MCF 10A (cell line): ENCODE measurements at regions not wholly inside any gene's neighbourhood (a gene's known extent, or its start where the extent isn't known, plus 50 kb on each side); places are given as distances from the start of the nearest gene placed in this dataset.
A peak's percentile ranks its signal among the peaks of the same experiment; 100 is the strongest.

Source experiments
- BruUV-seq: library from RNA; stranded (reverse); fragments of 400-500 nt; replicated peaks from 2 replicates; lab custom pipeline; 2021; lab: Mats Ljungman, UMichigan
- CTCF ChIA-PET: fragments of 300-600 bp; sonication (Branson Sonifier 250); formaldehyde crosslinking; extraction: SDS; loops from one replicate; lab custom pipeline; 2021; ENCODE audit warnings: antibody characterized with exemption, inconsistent platforms; lab: Yijun Ruan, JAX
- POLR2A ChIA-PET: fragments of 300-600, 350-650 bp; sonication (Branson Sonifier 250); formaldehyde crosslinking; extraction: SDS; loops from one replicate; lab custom pipeline; 2020; ENCODE audit warnings: antibody characterized with exemption, inconsistent platforms; lab: Yijun Ruan, JAX
- DNase-seq: peaks from one replicate; pipeline ENCODE4 v3.0.0-alpha.2; 2018; ENCODE audit not compliant: unreplicated experiment
- H3K27ac Mint-ChIP-seq: one replicate; pipeline ENCODE4 v1.8.0; 2022; ENCODE audit warnings: mild to moderate bottlenecking, low read depth, mixed read lengths; ENCODE audit not compliant: unreplicated experiment
- H3K27me3 Mint-ChIP-seq: one replicate; pipeline ENCODE4 v1.8.0; 2022; ENCODE audit warnings: mixed read lengths; ENCODE audit not compliant: insufficient read depth, unreplicated experiment
- H3K36me3 Mint-ChIP-seq: one replicate; pipeline ENCODE4 v1.8.0; 2022; ENCODE audit warnings: mild to moderate bottlenecking, moderate library complexity, mixed read lengths; ENCODE audit not compliant: insufficient read depth, unreplicated experiment
- H3K4me1 Mint-ChIP-seq: one replicate; pipeline ENCODE4 v1.8.0; 2022; ENCODE audit warnings: mixed read lengths; ENCODE audit not compliant: insufficient read depth, unreplicated experiment
- H3K4me3 Mint-ChIP-seq: one replicate; pipeline ENCODE4 v1.8.0; 2022; ENCODE audit warnings: mild to moderate bottlenecking, moderate library complexity, mixed read lengths; ENCODE audit not compliant: unreplicated experiment
- H3K9me3 Mint-ChIP-seq: one replicate; pipeline ENCODE4 v1.8.0; 2022; ENCODE audit warnings: mixed read lengths; ENCODE audit not compliant: unreplicated experiment
- CTCF ChIP-seq: fragments of 200-600 bp; IDR thresholded peaks from one replicate; pipeline ENCODE4 v1.8.0; 2022; ENCODE audit warnings: antibody characterized with exemption, mild to moderate bottlenecking; ENCODE audit not compliant: unreplicated experiment
- intact Hi-C: fragments of 100-400 bp; cut with micrococcal nuclease; formaldehyde crosslinking; loops from 2 replicates; pipeline ENCODE4 v1.14.1; 2022

GRCh38 chr13:111423168-111423785, 102.8 kb downstream of the TEX29 start:
- CTCF ChIA-PET = interaction anchor here (0.6 to 1.4 kb wide), 2 partner anchors 15 to 30 kb away, joined by 3 read pairs; no protein-coding TSS in a partner anchor
- DNase-seq = peak; percentile 89
- H3K9me3 Mint-ChIP-seq = peaks cover 7% of the 10 kb centered on the region

GRCh38 chr13:111424134-111424533, 103.7 kb downstream of the TEX29 start:
- DNase-seq = no peak
- CTCF ChIA-PET = interaction anchor here (0.6 to 0.7 kb wide), 2 partner anchors 31 to 69 kb away, joined by 3 read pairs; no protein-coding TSS in a partner anchor

More at GRCh38 chr13:111423168-111423785, 102.8 kb downstream of the TEX29 start:
- no peak for TF ChIP-seq CTCF
- peak overlapping the region; percentile 50 for H3K4me3 Mint-ChIP-seq
- peaks cover 8% of the 10 kb centered on the region for H3K4me1 Mint-ChIP-seq
- no TSS peak for BruUV-seq
- intact Hi-C loops = no loop called here
- peaks cover 11% of the 10 kb centered on the region for H3K27me3 Mint-ChIP-seq
- no peak overlapping the region for H3K27ac Mint-ChIP-seq
- no peaks in the 10 kb centered on the region for H3K36me3 Mint-ChIP-seq
- POLR2A ChIA-PET = no interaction called here

GRCh38 chr13:111425326-111425725, 104.9 kb downstream of the TEX29 start:
- Mint-ChIP-seq H3K27ac (no peak overlapping the region), H3K36me3 (no peaks in the 10 kb centered on the region), H3K9me3 (peaks cover 7% of the 10 kb centered on the region), H3K27me3 (no peaks in the 10 kb centered on the region), H3K4me3 (no peak overlapping the region), H3K4me1 (peaks cover 8% of the 10 kb centered on the region)
- no peak for TF ChIP-seq CTCF
- BruUV-seq = no TSS peak
- CTCF ChIA-PET = interaction anchor here (0.7 to 1.2 kb wide), 2 partner anchors 15 to 308 kb away, joined by 3 to 4 read pairs; no protein-coding TSS in a partner anchor
- DNase-seq = no peak
- intact Hi-C loops = no loop called here
- POLR2A ChIA-PET = interaction anchor here (0.6 kb wide), 1 partner anchor 1067 kb away, joined by 3 read pairs; no protein-coding TSS in a partner anchor

More at GRCh38 chr13:111424134-111424533, 103.7 kb downstream of the TEX29 start:
- H3K4me1 Mint-ChIP-seq = peaks cover 8% of the 10 kb centered on the region
- intact Hi-C loops = no loop called here
- H3K9me3 Mint-ChIP-seq = peaks cover 7% of the 10 kb centered on the region
- H3K4me3 Mint-ChIP-seq = no peak overlapping the region
- H3K36me3 Mint-ChIP-seq = no peaks in the 10 kb centered on the region
- peaks cover 3% of the 10 kb centered on the region for H3K27me3 Mint-ChIP-seq
- no TSS peak for BruUV-seq
- no peak overlapping the region for H3K27ac Mint-ChIP-seq
- no peak for TF ChIP-seq CTCF
- POLR2A ChIA-PET = no interaction called here

- peak; percentile 61 for DNase-seq
- BruUV-seq = no TSS peak
- intact Hi-C loops = no loop called here
- CTCF ChIA-PET = interaction anchor here (0.6 to 3.1 kb wide), 19 partner anchors 8 to 1014 kb away, joined by 3 to 10 read pairs (median 4); no protein-coding TSS in a partner anchor
- Mint-ChIP-seq H3K36me3 (no peaks in the 10 kb centered on the region), H3K4me1 (no peaks in the 10 kb centered on the region), H3K27me3 (peaks cover 34% of the 10 kb centered on the region), H3K27ac (no peak overlapping the region), H3K4me3 (no peak overlapping the region), H3K9me3 (peaks cover 21% of the 10 kb centered on the region)
- peak; percentile 31 for TF ChIP-seq CTCF
- POLR2A ChIA-PET = no interaction called here
Observed at GRCh38 chr13:111429064-111429558, 108.7 kb downstream of the TEX29 start.
